ENCODE measurements at regions not wholly inside any gene's neighbourhood (a gene's known extent, or its start where the extent isn't known, plus 50 kb on each side); places are given as distances from the start of the nearest gene placed in this dataset.

DNA sequence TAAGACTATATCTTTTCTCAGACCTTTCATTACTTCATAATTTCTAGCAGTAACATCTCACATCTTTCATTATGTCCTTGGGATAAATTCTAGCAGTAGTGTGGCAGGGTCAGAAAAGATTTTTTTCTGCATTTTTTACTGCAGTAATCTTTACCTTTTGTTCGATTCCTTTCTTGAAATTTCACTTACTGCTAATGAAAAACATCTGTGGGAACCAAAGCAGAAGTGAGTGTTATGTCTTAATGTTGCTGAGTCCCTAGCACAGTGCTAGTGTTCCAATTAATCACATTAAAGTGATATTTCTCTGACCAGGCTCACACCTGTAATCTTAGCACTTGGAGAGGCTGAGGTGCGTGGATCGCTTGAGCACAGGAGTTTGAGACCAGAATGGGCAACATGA, 123.6 kb downstream of the EHF start:
- H4K5ac ChIP-seq (ENCODE audit: low read depth, low read length) = no peak overlapping the region
- H3K14ac ChIP-seq (replicated peaks; ENCODE audit: low read depth, low read length) = no peak overlapping the region
- no peak overlapping the region for H3K4me2 ChIP-seq (ENCODE audit: low read depth, low read length)
- no peak overlapping the region for H3K9ac ChIP-seq (ENCODE audit: low read depth, low read length)
- BruUV-seq (replicated peaks) = no TSS peak
- TF ChIP-seq MAFK (IDR thresholded peaks at IDR 0.05; ENCODE audit: low read depth, low read length) = no peak
- no peak for TF ChIP-seq BHLHE40 (IDR thresholded peaks at IDR 0.05; ENCODE audit: low read depth, low read length)
- no peak for TF ChIP-seq SMC3 (IDR thresholded peaks at IDR 0.05; ENCODE audit: low read depth, low read length)
- no peak for TF ChIP-seq FOS (IDR thresholded peaks at IDR 0.05; ENCODE audit: low read depth, low read length)
- TF ChIP-seq CHD1 (IDR thresholded peaks at IDR 0.05; ENCODE audit: low read depth, low read length) = no peak
- TF ChIP-seq CEBPB (IDR thresholded peaks at IDR 0.05; ENCODE audit: low read depth, low read length) = no peak
- TF ChIP-seq RAD21 (IDR thresholded peaks at IDR 0.05; ENCODE audit: low read length) = no peak
- no peak for TF ChIP-seq RCOR1 (IDR thresholded peaks at IDR 0.05; ENCODE audit: insufficient replicate concordance, low read length)
- no peak for TF ChIP-seq MAZ (IDR thresholded peaks at IDR 0.05; ENCODE audit: borderline replicate concordance, low read depth, low read length)
- TF ChIP-seq MXI1 (IDR thresholded peaks at IDR 0.05; ENCODE audit: borderline replicate concordance, low read depth, low read length) = no peak
- TF ChIP-seq, protein P1, sequence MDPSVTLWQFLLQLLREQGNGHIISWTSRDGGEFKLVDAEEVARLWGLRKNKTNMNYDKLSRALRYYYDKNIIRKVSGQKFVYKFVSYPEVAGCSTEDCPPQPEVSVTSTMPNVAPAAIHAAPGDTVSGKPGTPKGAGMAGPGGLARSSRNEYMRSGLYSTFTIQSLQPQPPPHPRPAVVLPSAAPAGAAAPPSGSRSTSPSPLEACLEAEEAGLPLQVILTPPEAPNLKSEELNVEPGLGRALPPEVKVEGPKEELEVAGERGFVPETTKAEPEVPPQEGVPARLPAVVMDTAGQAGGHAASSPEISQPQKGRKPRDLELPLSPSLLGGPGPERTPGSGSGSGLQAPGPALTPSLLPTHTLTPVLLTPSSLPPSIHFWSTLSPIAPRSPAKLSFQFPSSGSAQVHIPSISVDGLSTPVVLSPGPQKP (IDR thresholded peaks at IDR 0.05; ENCODE audit: borderline replicate concordance, low read depth, low read length) = no peak
- TF ChIP-seq, protein P2, sequence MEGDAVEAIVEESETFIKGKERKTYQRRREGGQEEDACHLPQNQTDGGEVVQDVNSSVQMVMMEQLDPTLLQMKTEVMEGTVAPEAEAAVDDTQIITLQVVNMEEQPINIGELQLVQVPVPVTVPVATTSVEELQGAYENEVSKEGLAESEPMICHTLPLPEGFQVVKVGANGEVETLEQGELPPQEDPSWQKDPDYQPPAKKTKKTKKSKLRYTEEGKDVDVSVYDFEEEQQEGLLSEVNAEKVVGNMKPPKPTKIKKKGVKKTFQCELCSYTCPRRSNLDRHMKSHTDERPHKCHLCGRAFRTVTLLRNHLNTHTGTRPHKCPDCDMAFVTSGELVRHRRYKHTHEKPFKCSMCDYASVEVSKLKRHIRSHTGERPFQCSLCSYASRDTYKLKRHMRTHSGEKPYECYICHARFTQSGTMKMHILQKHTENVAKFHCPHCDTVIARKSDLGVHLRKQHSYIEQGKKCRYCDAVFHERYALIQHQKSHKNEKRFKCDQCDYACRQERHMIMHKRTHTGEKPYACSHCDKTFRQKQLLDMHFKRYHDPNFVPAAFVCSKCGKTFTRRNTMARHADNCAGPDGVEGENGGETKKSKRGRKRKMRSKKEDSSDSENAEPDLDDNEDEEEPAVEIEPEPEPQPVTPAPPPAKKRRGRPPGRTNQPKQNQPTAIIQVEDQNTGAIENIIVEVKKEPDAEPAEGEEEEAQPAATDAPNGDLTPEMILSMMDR (conservative IDR thresholded peaks at IDR 0.05; ENCODE audit: low read depth, low read length) = no peak
- TF ChIP-seq, protein P3, sequence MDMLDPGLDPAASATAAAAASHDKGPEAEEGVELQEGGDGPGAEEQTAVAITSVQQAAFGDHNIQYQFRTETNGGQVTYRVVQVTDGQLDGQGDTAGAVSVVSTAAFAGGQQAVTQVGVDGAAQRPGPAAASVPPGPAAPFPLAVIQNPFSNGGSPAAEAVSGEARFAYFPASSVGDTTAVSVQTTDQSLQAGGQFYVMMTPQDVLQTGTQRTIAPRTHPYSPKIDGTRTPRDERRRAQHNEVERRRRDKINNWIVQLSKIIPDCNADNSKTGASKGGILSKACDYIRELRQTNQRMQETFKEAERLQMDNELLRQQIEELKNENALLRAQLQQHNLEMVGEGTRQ (IDR thresholded peaks at IDR 0.05; ENCODE audit: low read depth, low read length) = no peak
- POLR2A ChIA-PET (ENCODE audit: unreplicated experiment) = no interaction called here
- DNase-seq = no peak
- in situ Hi-C loops (cut with MboI; ENCODE audit: low sequenced_read_pairs) (no loop called here), dilution Hi-C loops (cut with HindIII; ENCODE audit: low sequenced_read_pairs, unreplicated experiment) (no loop called here), intact Hi-C loops (cut with micrococcal nuclease) (no loop called here)
- H4K91ac ChIP-seq (ENCODE audit: insufficient read depth, low read depth, low read length) = no peak overlapping the region
- no peak overlapping the region for H3K23ac ChIP-seq (ENCODE audit: low read depth, low read length)
- no peak overlapping the region for H3K4ac ChIP-seq (ENCODE audit: low read depth, low read length)
- H3K4me1 ChIP-seq (ENCODE audit: control insufficient read depth, insufficient read depth, low read length) = no peaks in the 10 kb centered on the region
- no peaks in the 10 kb centered on the region for H3K79me1 ChIP-seq (ENCODE audit: low read depth in 1 of 2, low read length in 2 of 2)
- H4K8ac ChIP-seq (ENCODE audit: low read depth in 2 of 2, low read length in 2 of 2) = no peak overlapping the region
- H3K27ac ChIP-seq (ENCODE audit: insufficient read depth, low read length) = no peak overlapping the region
- no peak overlapping the region for H3K56ac ChIP-seq (ENCODE audit: extremely low read depth, insufficient read depth, low read length)
- ATAC-seq (ENCODE audit: low read depth) = no peak
- no peak overlapping the region for H2BK20ac ChIP-seq (ENCODE audit: low read depth, low read length)
- no peak overlapping the region for H2AK9ac ChIP-seq (replicated peaks; ENCODE audit: low read depth, low read length, poor library complexity)
- no peak overlapping the region for H3K4me3 ChIP-seq (ENCODE audit: insufficient read depth, low read depth, low read length)
- H3K9me3 ChIP-seq (ENCODE audit: control insufficient read depth, insufficient read depth, low read length) = no peaks in the 10 kb centered on the region
- H3K27me3 ChIP-seq (ENCODE audit: control insufficient read depth, insufficient read depth, low read length) = peaks cover 15% of the 10 kb centered on the region
- CTCF ChIA-PET = interaction anchor here (0.7 kb wide), 1 partner anchor 17 kb away, joined by 3 read pairs; no protein-coding TSS in a partner anchor
- no peak overlapping the region for H2AK5ac ChIP-seq (ENCODE audit: low read depth, low read length)
- H2AFZ ChIP-seq (replicated peaks; ENCODE audit: low read length, poor library complexity) = no peak overlapping the region
- no peaks in the 10 kb centered on the region for H3K36me3 ChIP-seq (ENCODE audit: control insufficient read depth, insufficient read depth, low read length)
- no peak overlapping the region for H2BK15ac ChIP-seq (ENCODE audit: low read depth, low read length)
- no peak overlapping the region for H3K18ac ChIP-seq (ENCODE audit: low read depth, low read length)
- H4K20me1 ChIP-seq (ENCODE audit: insufficient read depth, low read length) = no peaks in the 10 kb centered on the region
- H3K9me1 ChIP-seq (ENCODE audit: insufficient read depth, low read length) = no peaks in the 10 kb centered on the region
- 100% methylated on average over 2 of the region's 3 CpGs; no CpG with 5 or more reads in 1 of the 2 experiments for WGBS, 2 experiments (ENCODE audit: extremely low coverage in 2 of 2, insufficient read length in 1 of 2)
- H2BK120ac ChIP-seq (ENCODE audit: low read depth, low read length) = no peak overlapping the region
- H2BK5ac ChIP-seq (ENCODE audit: low read depth, low read length, poor library complexity, severe bottlenecking) = no peak overlapping the region
